Heart left ventricle (tissue), 13 donors: ENCODE measurements at regions not wholly inside any gene's neighbourhood (a gene's known extent, or its start where the extent isn't known, plus 50 kb on each side); places are given as distances from the start of the nearest gene placed in this dataset.

Source experiments
- POLR2A ChIP-seq, 2 donors: fragments of 450-650 bp; IDR thresholded peaks; one replicate each; pipeline ENCODE4 v1.6.1; 2017; ENCODE audit warnings: antibody characterized with exemption in 2 of 2, mild to moderate bottlenecking in 2 of 2, moderate library complexity in 2 of 2
- TF ChIP-seq, protein P1 (sequence below), 12 donors: fragments of 200-600 bp; sonication (generic) in 4 of 12; IDR thresholded peaks; one replicate each; pipeline versions ENCODE4 v1.5.0 to v1.8.0; 2018 to 2022; ENCODE audit warnings: antibody characterized with exemption in 12 of 12, mild to moderate bottlenecking in 5 of 12
- donor health status: ischemic (EF 13 %, LVEDD 7.1; RV severe dilation, severe dysfunction).
- donor health status: DM: no; HTN: yes; CAD: no.
- donor health status: DM: no; HTN: no; CAD: no.
- donor health status: ischemic (EF 25% LVEDD 6.9; RV normal size, moderate dysfunction).
- donor health status: ischemic (EF 25% LVEDD 5.7; RV mildly dilated, moderate dysfunction).
- donor health status: ischemic (EF 35%, LVEDD 5.7; RV mildly dilated, moderate dysfunction).
- donor health status: nonischemic (EF 11% LVEDD 7.7; RV severe dilation, severe dysfunction).
- donor health status: DM: yes; HTN: yes; CAD: no.
- donor health status: PGD.
- donor health status: ischemic (EF 29% LVEDD 5.4; RV normal size, mild dysfunction).
- donor health status: nonischemic (EF 23%, LVEDD 6.1; RV moderate dilation, normal function).

DNA sequence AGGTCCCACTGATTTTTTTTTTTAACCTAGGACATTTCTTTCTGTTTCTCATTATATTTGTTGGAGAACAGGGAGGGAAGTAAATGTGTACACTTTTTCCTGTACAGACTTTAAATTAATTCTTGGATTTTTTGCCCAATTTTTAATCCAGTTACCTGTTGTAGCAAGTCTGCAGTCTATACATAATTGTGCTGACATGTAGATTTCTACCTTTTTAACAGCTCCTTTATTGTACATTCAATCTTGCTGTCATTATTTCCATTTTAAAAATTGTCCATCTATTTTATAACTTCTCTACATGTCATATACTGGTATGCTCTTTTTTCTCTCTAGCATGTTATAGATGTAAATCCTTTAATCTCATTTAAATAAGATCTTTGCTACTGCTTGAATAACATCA, 1838.7 kb upstream of the CDH9 start:
- TF ChIP-seq POLR2A (IDR thresholded peaks at IDR 0.05), result no peak
- TF ChIP-seq, protein P1, sequence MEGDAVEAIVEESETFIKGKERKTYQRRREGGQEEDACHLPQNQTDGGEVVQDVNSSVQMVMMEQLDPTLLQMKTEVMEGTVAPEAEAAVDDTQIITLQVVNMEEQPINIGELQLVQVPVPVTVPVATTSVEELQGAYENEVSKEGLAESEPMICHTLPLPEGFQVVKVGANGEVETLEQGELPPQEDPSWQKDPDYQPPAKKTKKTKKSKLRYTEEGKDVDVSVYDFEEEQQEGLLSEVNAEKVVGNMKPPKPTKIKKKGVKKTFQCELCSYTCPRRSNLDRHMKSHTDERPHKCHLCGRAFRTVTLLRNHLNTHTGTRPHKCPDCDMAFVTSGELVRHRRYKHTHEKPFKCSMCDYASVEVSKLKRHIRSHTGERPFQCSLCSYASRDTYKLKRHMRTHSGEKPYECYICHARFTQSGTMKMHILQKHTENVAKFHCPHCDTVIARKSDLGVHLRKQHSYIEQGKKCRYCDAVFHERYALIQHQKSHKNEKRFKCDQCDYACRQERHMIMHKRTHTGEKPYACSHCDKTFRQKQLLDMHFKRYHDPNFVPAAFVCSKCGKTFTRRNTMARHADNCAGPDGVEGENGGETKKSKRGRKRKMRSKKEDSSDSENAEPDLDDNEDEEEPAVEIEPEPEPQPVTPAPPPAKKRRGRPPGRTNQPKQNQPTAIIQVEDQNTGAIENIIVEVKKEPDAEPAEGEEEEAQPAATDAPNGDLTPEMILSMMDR (IDR thresholded peaks at IDR 0.05), result no peak
